AG04450 (cell line): ENCODE measurements at regions not wholly inside any gene's neighbourhood (a gene's known extent, or its start where the extent isn't known, plus 50 kb on each side); places are given as distances from the start of the nearest gene placed in this dataset.

Source experiments
- CTCF ChIA-PET: fragments of 300-600, 350-600 bp; formaldehyde crosslinking; extraction: SDS; loops from one replicate; lab custom pipeline; 2022; ENCODE audit warnings: antibody characterized with exemption, inconsistent platforms; lab: Charles Lee
- POLR2A ChIA-PET: fragments of 350-600 bp; formaldehyde crosslinking; extraction: SDS; loops from one replicate; lab custom pipeline; 2021; ENCODE audit warnings: antibody characterized with exemption, inconsistent platforms; lab: Yijun Ruan, JAX
- DNase-seq: peaks from one replicate; pipeline ENCODE4 v3.0.0-alpha.2; 2011; ENCODE audit warnings: low read depth, low spot score
- H3K27ac ChIP-seq: one replicate; pipeline ENCODE4 v1.5.1; 2012; ENCODE audit warnings: low read depth, low read length, control low read depth
- H3K27me3 ChIP-seq: one replicate; pipeline ENCODE4 v1.6.0; 2012; ENCODE audit warnings: low read length; ENCODE audit not compliant: control insufficient read depth, insufficient read depth
- H3K4me3 ChIP-seq: 2 replicates; pipeline ENCODE4 v1.5.1; 2011; ENCODE audit warnings: mild to moderate bottlenecking, low read depth, low read length, control low read depth
- H3K9me3 ChIP-seq: 2 replicates; pipeline ENCODE4 v1.5.1; 2012; ENCODE audit warnings: low read length; ENCODE audit not compliant: control insufficient read depth, insufficient read depth
- TF ChIP-seq, protein P1 (sequence below): IDR thresholded peaks from 2 replicates; pipeline ENCODE4 v1.5.1; 2011; ENCODE audit warnings: low read depth, low read length, control low read depth, inconsistent platforms

DNA sequence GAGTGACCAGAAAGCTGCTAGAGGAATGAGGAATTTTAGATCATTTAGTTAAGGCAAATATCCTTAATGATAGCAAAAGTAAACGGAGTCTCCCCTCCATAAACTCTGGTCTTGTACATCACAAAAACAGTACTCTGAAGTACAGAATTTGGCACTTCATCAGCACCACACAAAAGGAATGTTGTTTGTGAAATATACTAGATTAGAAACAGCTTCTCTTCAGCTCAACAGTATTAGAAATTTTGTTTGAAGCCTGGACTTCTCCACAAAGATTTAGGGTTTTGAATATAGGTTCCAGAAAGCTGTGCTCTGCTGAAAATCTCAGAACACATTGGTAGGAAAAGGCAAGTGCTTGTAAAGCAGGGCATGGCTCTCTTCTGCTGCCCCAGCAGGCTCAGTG lies 135.1 kb upstream of the PTGFR start:
- Histone ChIP-seq H3K4me3 (no peak overlapping the region), H3K27me3 (no peaks in the 10 kb centered on the region), H3K27ac (no peak overlapping the region), H3K9me3 (no peaks in the 10 kb centered on the region)
- ChIA-PET CTCF (interaction anchor here (0.9 to 1.8 kb wide), 2 partner anchors 22 to 211 kb away, joined by 3 to 5 read pairs; no protein-coding TSS in a partner anchor), POLR2A (no interaction called here)
- DNase-seq = no peak
- TF ChIP-seq, protein P1, sequence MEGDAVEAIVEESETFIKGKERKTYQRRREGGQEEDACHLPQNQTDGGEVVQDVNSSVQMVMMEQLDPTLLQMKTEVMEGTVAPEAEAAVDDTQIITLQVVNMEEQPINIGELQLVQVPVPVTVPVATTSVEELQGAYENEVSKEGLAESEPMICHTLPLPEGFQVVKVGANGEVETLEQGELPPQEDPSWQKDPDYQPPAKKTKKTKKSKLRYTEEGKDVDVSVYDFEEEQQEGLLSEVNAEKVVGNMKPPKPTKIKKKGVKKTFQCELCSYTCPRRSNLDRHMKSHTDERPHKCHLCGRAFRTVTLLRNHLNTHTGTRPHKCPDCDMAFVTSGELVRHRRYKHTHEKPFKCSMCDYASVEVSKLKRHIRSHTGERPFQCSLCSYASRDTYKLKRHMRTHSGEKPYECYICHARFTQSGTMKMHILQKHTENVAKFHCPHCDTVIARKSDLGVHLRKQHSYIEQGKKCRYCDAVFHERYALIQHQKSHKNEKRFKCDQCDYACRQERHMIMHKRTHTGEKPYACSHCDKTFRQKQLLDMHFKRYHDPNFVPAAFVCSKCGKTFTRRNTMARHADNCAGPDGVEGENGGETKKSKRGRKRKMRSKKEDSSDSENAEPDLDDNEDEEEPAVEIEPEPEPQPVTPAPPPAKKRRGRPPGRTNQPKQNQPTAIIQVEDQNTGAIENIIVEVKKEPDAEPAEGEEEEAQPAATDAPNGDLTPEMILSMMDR = no peak

DNA sequence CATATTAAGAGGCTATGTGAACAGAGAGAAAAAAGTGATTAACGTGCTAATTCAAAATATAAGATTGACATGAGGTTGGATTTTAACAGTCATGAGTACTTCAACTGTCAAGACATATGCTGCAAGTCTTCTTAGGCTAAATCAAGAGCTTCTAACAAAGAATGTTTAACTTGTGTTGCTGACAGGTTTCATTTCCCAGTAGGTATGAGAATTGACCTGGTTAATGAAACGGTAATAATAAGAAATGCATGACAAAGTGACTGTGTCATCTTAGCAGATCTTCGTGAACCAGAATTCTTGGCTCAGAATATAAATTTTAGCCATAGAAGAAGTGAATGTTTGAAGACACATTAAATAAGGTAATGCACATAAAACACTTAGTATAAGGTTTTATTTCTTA lies 132.6 kb upstream of the PTGFR start:
- ChIA-PET POLR2A (no interaction called here), CTCF (interaction anchor here (1.3 kb wide), 1 partner anchor 213 kb away, joined by 3 read pairs; no protein-coding TSS in a partner anchor)
- TF ChIP-seq, protein P1 = no peak

DNA sequence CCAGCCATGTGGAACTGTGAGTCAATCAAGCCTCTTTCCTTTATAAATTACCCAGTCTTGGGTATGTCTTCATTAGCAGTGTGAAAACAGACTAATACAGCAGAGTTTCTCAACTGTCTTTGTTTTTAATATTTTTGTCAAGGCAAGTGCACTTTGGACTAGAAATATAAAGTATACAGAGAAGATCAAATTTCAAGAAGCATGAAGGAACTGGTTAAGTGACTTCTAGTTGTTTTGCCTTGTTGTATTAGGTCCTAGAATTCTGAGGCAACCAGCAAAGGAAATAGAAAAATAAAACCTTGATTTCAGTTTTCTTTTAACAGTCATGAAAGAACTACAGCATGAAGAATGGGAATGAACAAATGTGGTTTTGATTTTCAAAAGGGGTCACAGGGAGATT lies 131.1 kb upstream of the PTGFR start:
- ChIA-PET CTCF (interaction anchor here (1.8 kb wide), 1 partner anchor 27 kb away, joined by 7 read pairs; no protein-coding TSS in a partner anchor), POLR2A (no interaction called here)
- TF ChIP-seq, protein P1 = no peak
- Histone ChIP-seq H3K27ac (no peak overlapping the region), H3K9me3 (no peaks in the 10 kb centered on the region), H3K4me3 (no peak overlapping the region), H3K27me3 (no peaks in the 10 kb centered on the region)
- DNase-seq = no peak

More for the DNA sequence above, 132.6 kb upstream of the PTGFR start:
- Histone ChIP-seq H3K4me3 (no peak overlapping the region), H3K27ac (no peak overlapping the region), H3K27me3 (no peaks in the 10 kb centered on the region), H3K9me3 (no peaks in the 10 kb centered on the region)
- no peak for DNase-seq

DNA sequence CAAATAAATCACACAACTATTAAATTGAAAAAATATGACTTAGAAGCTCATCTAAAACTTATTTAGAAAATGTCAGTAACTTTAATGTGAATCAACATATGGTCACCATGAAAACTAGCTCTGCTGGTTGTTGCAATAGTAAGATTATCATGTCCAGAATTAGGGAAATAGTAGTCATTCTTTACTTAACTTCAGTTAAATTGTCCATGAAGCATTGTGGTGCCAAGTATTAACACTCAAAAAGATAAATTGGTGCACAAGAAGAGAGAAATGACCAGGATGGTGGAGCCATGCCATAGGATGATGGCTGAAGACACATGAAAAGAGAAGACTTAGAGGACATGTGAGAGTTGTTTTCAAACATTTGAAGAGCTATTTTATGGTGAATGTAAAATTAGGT lies 130.2 kb upstream of the PTGFR start:
- Histone ChIP-seq H3K9me3 (no peaks in the 10 kb centered on the region), H3K4me3 (no peak overlapping the region), H3K27ac (no peak overlapping the region), H3K27me3 (no peaks in the 10 kb centered on the region)
- ChIA-PET POLR2A (no interaction called here), CTCF (interaction anchor here (1.4 to 1.8 kb wide), 2 partner anchors 28 to 216 kb away, joined by 4 to 7 read pairs; no protein-coding TSS in a partner anchor)
- TF ChIP-seq, protein P1 = no peak
- no peak for DNase-seq

DNA sequence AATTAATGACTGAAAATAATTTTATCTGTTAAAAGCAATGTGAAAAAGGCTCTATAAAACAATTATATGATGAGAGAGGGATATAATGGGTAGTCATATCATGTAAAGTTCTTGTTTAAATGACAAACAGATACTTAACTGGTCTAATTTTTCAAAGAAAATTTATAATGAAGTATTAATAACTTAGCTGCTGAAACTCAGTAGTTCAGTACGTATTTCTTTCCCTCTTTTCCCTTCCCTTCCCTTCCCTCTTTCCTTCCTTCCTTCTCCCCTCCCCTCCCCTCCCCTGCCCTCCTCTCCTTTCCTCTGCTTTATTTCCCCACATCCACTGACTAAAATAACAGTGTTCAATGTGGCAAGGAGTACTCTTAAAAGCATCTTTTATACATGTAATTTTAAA lies 123.1 kb upstream of the PTGFR start:
- ChIA-PET CTCF (no interaction called here), POLR2A (no interaction called here)
- H3K27ac ChIP-seq = no peak overlapping the region
- TF ChIP-seq, protein P1 = no peak
- no peaks in the 10 kb centered on the region for H3K9me3 ChIP-seq
- H3K4me3 ChIP-seq = no peak overlapping the region
- H3K27me3 ChIP-seq = no peaks in the 10 kb centered on the region
- no peak for DNase-seq
